Activated CD8-positive, alpha-beta T cell treated with anti-CD3 and anti-CD28 coated beads for 36 hours (primary cell): ENCODE measurements at regions not wholly inside any gene's neighbourhood (a gene's known extent, or its start where the extent isn't known, plus 50 kb on each side); places are given as distances from the start of the nearest gene placed in this dataset.

ENCODE experiments used
- ATAC-seq: fragments of 200-7000 bp; cut with Tn5 transposase; one replicate; pipeline ENCODE4 v1.10.0; 2021; ENCODE audit warnings: mild to moderate bottlenecking, moderate library complexity
- CTCF ChIA-PET: fragments of 350-600 bp; sonication (Branson Sonifier 250); formaldehyde crosslinking; loops from one replicate; lab custom pipeline; 2021; ENCODE audit warnings: antibody characterized with exemption; lab: Charles Lee
- POLR2A ChIA-PET: fragments of 350-600 bp; sonication (Branson Sonifier 250); formaldehyde crosslinking; loops from one replicate; lab custom pipeline; 2021; ENCODE audit warnings: antibody characterized with exemption; lab: Charles Lee
- DNase-seq: peaks from one replicate; pipeline ENCODE4 v3.0.0-alpha.2; 2020
- H3K27ac Mint-ChIP-seq: one replicate; pipeline ENCODE4 v1.8.0; 2021; ENCODE audit warnings: mild to moderate bottlenecking, mixed read lengths
- H3K27me3 Mint-ChIP-seq: one replicate; pipeline ENCODE4 v1.8.0; 2021; ENCODE audit warnings: mixed read lengths
- H3K36me3 Mint-ChIP-seq: one replicate; pipeline ENCODE4 v1.8.0; 2021; ENCODE audit warnings: low read depth, mixed read lengths
- H3K4me1 Mint-ChIP-seq: one replicate; pipeline ENCODE4 v1.8.0; 2021; ENCODE audit warnings: low read depth, mixed read lengths
- H3K4me3 Mint-ChIP-seq: one replicate; pipeline ENCODE4 v1.8.0; 2021; ENCODE audit warnings: mild to moderate bottlenecking, moderate library complexity, mixed read lengths
- H3K9me3 Mint-ChIP-seq: one replicate; pipeline ENCODE4 v1.8.0; 2021; ENCODE audit warnings: mixed read lengths
- CTCF ChIP-seq: fragments of 200-600 bp; IDR thresholded peaks from one replicate; pipeline ENCODE4 v1.8.0; 2022; ENCODE audit warnings: antibody characterized with exemption, mild to moderate bottlenecking
- intact Hi-C: fragments of 100-400 bp; cut with micrococcal nuclease; formaldehyde crosslinking; loops from one replicate; pipeline ENCODE4 v1.10.0; 2022

GRCh38 chr21:31526040-31526439, 133.5 kb upstream of the SOD1 start:
- no peaks in the 10 kb centered on the region for H3K27me3 Mint-ChIP-seq
- TF ChIP-seq CTCF, result no peak
- no peaks in the 10 kb centered on the region for H3K36me3 Mint-ChIP-seq
- ATAC-seq (no peak), DNase-seq (no peak)
- ChIA-PET CTCF (interaction anchor here (1.5 kb wide), 1 partner anchor 12 kb away, joined by 5 read pairs; no protein-coding TSS in a partner anchor), POLR2A (no interaction called here)
- no peak overlapping the region for H3K27ac Mint-ChIP-seq
- no peak overlapping the region for H3K4me3 Mint-ChIP-seq
- peaks cover 8% of the 10 kb centered on the region for H3K4me1 Mint-ChIP-seq
- intact Hi-C loops, result no loop called here
- no peaks in the 10 kb centered on the region for H3K9me3 Mint-ChIP-seq

GRCh38 chr21:31524140-31524539, 135.4 kb upstream of the SOD1 start:
- no peak overlapping the region for H3K27ac Mint-ChIP-seq
- DNase-seq (no peak), ATAC-seq (no peak)
- peaks cover 5% of the 10 kb centered on the region for H3K4me1 Mint-ChIP-seq
- H3K27me3 Mint-ChIP-seq, result no peaks in the 10 kb centered on the region
- CTCF ChIA-PET, result interaction anchor here (1.3 kb wide), 1 partner anchor 14 kb away, joined by 3 read pairs; no protein-coding TSS in a partner anchor
- intact Hi-C loops, result no loop called here
- no peak overlapping the region for H3K4me3 Mint-ChIP-seq
- H3K9me3 Mint-ChIP-seq, result no peaks in the 10 kb centered on the region
- no peak for TF ChIP-seq CTCF
- no peaks in the 10 kb centered on the region for H3K36me3 Mint-ChIP-seq
- POLR2A ChIA-PET, result no interaction called here

- DNase-seq (no peak), ATAC-seq (no peak)
- H3K27me3 Mint-ChIP-seq, result no peaks in the 10 kb centered on the region
- POLR2A ChIA-PET, result no interaction called here
- intact Hi-C loops, result no loop called here
- peaks cover 10% of the 10 kb centered on the region for H3K4me1 Mint-ChIP-seq
- CTCF ChIA-PET, result no interaction called here
- H3K27ac Mint-ChIP-seq, result no peak overlapping the region
- no peaks in the 10 kb centered on the region for H3K9me3 Mint-ChIP-seq
- H3K4me3 Mint-ChIP-seq, result no peak overlapping the region
- TF ChIP-seq CTCF, result no peak
- no peaks in the 10 kb centered on the region for H3K36me3 Mint-ChIP-seq
Observed at GRCh38 chr21:31521515-31521914, 138.0 kb upstream of the SOD1 start.

- intact Hi-C loops, result no loop called here
- TF ChIP-seq CTCF, result no peak
- DNase-seq, result no peak
- Mint-ChIP-seq H3K4me1 (peaks cover 8% of the 10 kb centered on the region), H3K27me3 (no peaks in the 10 kb centered on the region), H3K27ac (no peak overlapping the region), H3K9me3 (no peaks in the 10 kb centered on the region), H3K4me3 (no peak overlapping the region), H3K36me3 (no peaks in the 10 kb centered on the region)
- no peak for ATAC-seq
- POLR2A ChIA-PET, result interaction anchor here (0.6 kb wide), 1 partner anchor 82 kb away, joined by 3 read pairs; no protein-coding TSS in a partner anchor
- CTCF ChIA-PET, result no interaction called here
Observed at GRCh38 chr21:31520561-31521098, 138.9 kb upstream of the SOD1 start.

- H3K9me3 Mint-ChIP-seq, result no peaks in the 10 kb centered on the region
- DNase-seq, result no peak
- ChIA-PET POLR2A (interaction anchor here (0.8 kb wide), 1 partner anchor 10 kb away, joined by 3 read pairs; no protein-coding TSS in a partner anchor), CTCF (interaction anchor here (1.0 kb wide), 1 partner anchor 320 kb away, joined by 3 read pairs; no protein-coding TSS in a partner anchor)
- no peak overlapping the region for H3K4me3 Mint-ChIP-seq
- no peak for TF ChIP-seq CTCF
- intact Hi-C loops, result no loop called here
- H3K27me3 Mint-ChIP-seq, result no peaks in the 10 kb centered on the region
- H3K27ac Mint-ChIP-seq, result no peak overlapping the region
- peaks cover 8% of the 10 kb centered on the region for H3K4me1 Mint-ChIP-seq
- H3K36me3 Mint-ChIP-seq, result no peaks in the 10 kb centered on the region
- no peak for ATAC-seq
Observed at GRCh38 chr21:31518580-31518979, 140.9 kb upstream of the SOD1 start.
